ENCODE measurements at regions not wholly inside any gene's neighbourhood (a gene's known extent, or its start where the extent isn't known, plus 50 kb on each side); places are given as distances from the start of the nearest gene placed in this dataset.

GRCh38 chr7:46953008-46953407 lies 628.9 kb downstream of the TNS3 start:
- no peaks in the 10 kb centered on the region for H3K4me1 Mint-ChIP-seq (ENCODE audit: unreplicated experiment)
- no peaks in the 10 kb centered on the region for H3K9me3 Mint-ChIP-seq (ENCODE audit: unreplicated experiment)

GRCh38 chr7:46949270-46949931 lies 632.5 kb downstream of the TNS3 start:
- Mint-ChIP-seq H3K4me1 (ENCODE audit: unreplicated experiment) (peaks cover 2% of the 10 kb centered on the region), H3K27me3 (ENCODE audit: unreplicated experiment) (no peaks in the 10 kb centered on the region), H3K27ac (ENCODE audit: unreplicated experiment) (no peak overlapping the region), H3K36me3 (ENCODE audit: unreplicated experiment) (no peaks in the 10 kb centered on the region), H3K9me3 (ENCODE audit: unreplicated experiment) (no peaks in the 10 kb centered on the region), H3K4me3 (ENCODE audit: unreplicated experiment) (no peak overlapping the region)
- no peak for DNase-seq (ENCODE audit: extremely low spot score, unreplicated experiment)
- TF ChIP-seq CTCF (IDR thresholded peaks at IDR 0.05): no peak

More at GRCh38 chr7:46953008-46953407, 628.9 kb downstream of the TNS3 start:
- Mint-ChIP-seq H3K27me3 (ENCODE audit: unreplicated experiment) (no peaks in the 10 kb centered on the region), H3K27ac (ENCODE audit: unreplicated experiment) (no peak overlapping the region), H3K36me3 (ENCODE audit: unreplicated experiment) (no peaks in the 10 kb centered on the region), H3K4me3 (ENCODE audit: unreplicated experiment) (no peak overlapping the region)
- DNase-seq (ENCODE audit: extremely low spot score, unreplicated experiment): no peak
- TF ChIP-seq CTCF (IDR thresholded peaks at IDR 0.05): no peak

GRCh38 chr7:46948716-46949115 lies 633.2 kb downstream of the TNS3 start:
- H3K36me3 Mint-ChIP-seq (ENCODE audit: unreplicated experiment): no peaks in the 10 kb centered on the region
- peaks cover 2% of the 10 kb centered on the region for H3K4me1 Mint-ChIP-seq (ENCODE audit: unreplicated experiment)
- no peak overlapping the region for H3K27ac Mint-ChIP-seq (ENCODE audit: unreplicated experiment)
- DNase-seq (ENCODE audit: extremely low spot score, unreplicated experiment): no peak
- TF ChIP-seq CTCF (IDR thresholded peaks at IDR 0.05): no peak
- H3K9me3 Mint-ChIP-seq (ENCODE audit: unreplicated experiment): no peaks in the 10 kb centered on the region
- H3K4me3 Mint-ChIP-seq (ENCODE audit: unreplicated experiment): no peak overlapping the region
- no peaks in the 10 kb centered on the region for H3K27me3 Mint-ChIP-seq (ENCODE audit: unreplicated experiment)

- no peaks in the 10 kb centered on the region for H3K9me3 Mint-ChIP-seq (ENCODE audit: unreplicated experiment)
- no peaks in the 10 kb centered on the region for H3K27me3 Mint-ChIP-seq (ENCODE audit: unreplicated experiment)
- no peak for TF ChIP-seq CTCF (IDR thresholded peaks at IDR 0.05)
- no peak for DNase-seq (ENCODE audit: extremely low spot score, unreplicated experiment)
- no peak overlapping the region for H3K27ac Mint-ChIP-seq (ENCODE audit: unreplicated experiment)
- no peak overlapping the region for H3K4me3 Mint-ChIP-seq (ENCODE audit: unreplicated experiment)
- no peaks in the 10 kb centered on the region for H3K36me3 Mint-ChIP-seq (ENCODE audit: unreplicated experiment)
- peaks cover 2% of the 10 kb centered on the region for H3K4me1 Mint-ChIP-seq (ENCODE audit: unreplicated experiment)
Measured at GRCh38 chr7:46945328-46945727, 636.6 kb downstream of the TNS3 start.

GRCh38 chr7:46943996-46944395 lies 637.9 kb downstream of the TNS3 start:
- Mint-ChIP-seq H3K4me1 (ENCODE audit: unreplicated experiment) (peaks cover 2% of the 10 kb centered on the region), H3K9me3 (ENCODE audit: unreplicated experiment) (no peaks in the 10 kb centered on the region), H3K4me3 (ENCODE audit: unreplicated experiment) (no peak overlapping the region), H3K36me3 (ENCODE audit: unreplicated experiment) (no peaks in the 10 kb centered on the region), H3K27me3 (ENCODE audit: unreplicated experiment) (no peaks in the 10 kb centered on the region), H3K27ac (ENCODE audit: unreplicated experiment) (no peak overlapping the region)
- no peak for DNase-seq (ENCODE audit: extremely low spot score, unreplicated experiment)
- no peak for TF ChIP-seq CTCF (IDR thresholded peaks at IDR 0.05)
